ENCODE measurements at regions not wholly inside any gene's neighbourhood (a gene's known extent, or its start where the extent isn't known, plus 50 kb on each side); places are given as distances from the start of the nearest gene placed in this dataset.

- TF ChIP-seq, protein P1, sequence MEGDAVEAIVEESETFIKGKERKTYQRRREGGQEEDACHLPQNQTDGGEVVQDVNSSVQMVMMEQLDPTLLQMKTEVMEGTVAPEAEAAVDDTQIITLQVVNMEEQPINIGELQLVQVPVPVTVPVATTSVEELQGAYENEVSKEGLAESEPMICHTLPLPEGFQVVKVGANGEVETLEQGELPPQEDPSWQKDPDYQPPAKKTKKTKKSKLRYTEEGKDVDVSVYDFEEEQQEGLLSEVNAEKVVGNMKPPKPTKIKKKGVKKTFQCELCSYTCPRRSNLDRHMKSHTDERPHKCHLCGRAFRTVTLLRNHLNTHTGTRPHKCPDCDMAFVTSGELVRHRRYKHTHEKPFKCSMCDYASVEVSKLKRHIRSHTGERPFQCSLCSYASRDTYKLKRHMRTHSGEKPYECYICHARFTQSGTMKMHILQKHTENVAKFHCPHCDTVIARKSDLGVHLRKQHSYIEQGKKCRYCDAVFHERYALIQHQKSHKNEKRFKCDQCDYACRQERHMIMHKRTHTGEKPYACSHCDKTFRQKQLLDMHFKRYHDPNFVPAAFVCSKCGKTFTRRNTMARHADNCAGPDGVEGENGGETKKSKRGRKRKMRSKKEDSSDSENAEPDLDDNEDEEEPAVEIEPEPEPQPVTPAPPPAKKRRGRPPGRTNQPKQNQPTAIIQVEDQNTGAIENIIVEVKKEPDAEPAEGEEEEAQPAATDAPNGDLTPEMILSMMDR (conservative IDR thresholded peaks at IDR 0.05; ENCODE audit: low read depth, low read length): no peak
- no peak for TF ChIP-seq EZH2 (IDR thresholded peaks at IDR 0.05; ENCODE audit: borderline replicate concordance, low read depth, low read length, poor library complexity, severe bottlenecking)
Measured at GRCh38 chr4:61004651-61005170, 195.4 kb upstream of the ADGRL3 start.
